OCI-LY7 (cell line): ENCODE measurements at regions not wholly inside any gene's neighbourhood (a gene's known extent, or its start where the extent isn't known, plus 50 kb on each side); places are given as distances from the start of the nearest gene placed in this dataset.

Experiments
- EZH2phosphoT487 ChIP-seq: fragments of 200-600 bp; sonication (generic); IDR thresholded peaks from 2 replicates; pipeline ENCODE4 v1.6.1; 2018; ENCODE audit warnings: low read depth, borderline replicate concordance, mild to moderate bottlenecking, mixed run types, antibody characterized with exemption, low read length, moderate library complexity, mixed read lengths
- TF ChIP-seq, protein P1 (sequence below): fragments of 200-600 bp; sonication (generic); conservative IDR thresholded peaks from 2 replicates; pipeline ENCODE4 v1.5.1; 2014; ENCODE audit warnings: mild to moderate bottlenecking, antibody characterized with exemption, low read length, moderate library complexity, mixed read lengths

DNA sequence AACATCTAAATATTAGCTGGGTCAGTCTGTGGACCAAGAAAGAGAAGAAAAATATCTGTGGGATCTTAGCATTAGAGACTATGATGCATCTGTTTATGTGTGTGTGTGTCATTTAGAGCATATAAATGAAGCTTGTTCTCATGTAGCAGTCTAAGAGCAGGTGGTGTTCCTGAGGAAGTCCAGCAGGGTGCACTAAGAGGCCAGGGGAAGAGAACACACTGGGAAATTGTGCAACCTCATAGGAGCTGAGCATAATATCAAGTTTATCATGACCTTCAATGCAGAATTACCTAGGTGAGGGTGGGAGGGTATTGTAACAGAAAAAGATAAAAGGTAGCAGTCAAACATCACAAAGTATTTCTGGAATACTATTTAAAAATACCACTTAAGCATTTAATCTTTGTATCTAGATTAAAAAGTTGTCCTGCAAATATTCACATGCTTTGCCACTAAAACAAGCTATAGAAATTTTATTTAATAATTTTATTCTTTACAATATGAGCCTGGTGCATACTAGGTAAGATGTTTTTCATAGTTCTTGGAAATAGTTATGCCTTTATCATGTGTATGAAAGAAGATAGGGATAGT, 80.5 kb downstream of the SMPDL3A start:
- TF ChIP-seq, protein P1, sequence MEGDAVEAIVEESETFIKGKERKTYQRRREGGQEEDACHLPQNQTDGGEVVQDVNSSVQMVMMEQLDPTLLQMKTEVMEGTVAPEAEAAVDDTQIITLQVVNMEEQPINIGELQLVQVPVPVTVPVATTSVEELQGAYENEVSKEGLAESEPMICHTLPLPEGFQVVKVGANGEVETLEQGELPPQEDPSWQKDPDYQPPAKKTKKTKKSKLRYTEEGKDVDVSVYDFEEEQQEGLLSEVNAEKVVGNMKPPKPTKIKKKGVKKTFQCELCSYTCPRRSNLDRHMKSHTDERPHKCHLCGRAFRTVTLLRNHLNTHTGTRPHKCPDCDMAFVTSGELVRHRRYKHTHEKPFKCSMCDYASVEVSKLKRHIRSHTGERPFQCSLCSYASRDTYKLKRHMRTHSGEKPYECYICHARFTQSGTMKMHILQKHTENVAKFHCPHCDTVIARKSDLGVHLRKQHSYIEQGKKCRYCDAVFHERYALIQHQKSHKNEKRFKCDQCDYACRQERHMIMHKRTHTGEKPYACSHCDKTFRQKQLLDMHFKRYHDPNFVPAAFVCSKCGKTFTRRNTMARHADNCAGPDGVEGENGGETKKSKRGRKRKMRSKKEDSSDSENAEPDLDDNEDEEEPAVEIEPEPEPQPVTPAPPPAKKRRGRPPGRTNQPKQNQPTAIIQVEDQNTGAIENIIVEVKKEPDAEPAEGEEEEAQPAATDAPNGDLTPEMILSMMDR, result peak; percentile 61
- TF ChIP-seq EZH2phosphoT487, result no peak
